ENCODE measurements at regions not wholly inside any gene's neighbourhood (a gene's known extent, or its start where the extent isn't known, plus 50 kb on each side); places are given as distances from the start of the nearest gene placed in this dataset.

DNA sequence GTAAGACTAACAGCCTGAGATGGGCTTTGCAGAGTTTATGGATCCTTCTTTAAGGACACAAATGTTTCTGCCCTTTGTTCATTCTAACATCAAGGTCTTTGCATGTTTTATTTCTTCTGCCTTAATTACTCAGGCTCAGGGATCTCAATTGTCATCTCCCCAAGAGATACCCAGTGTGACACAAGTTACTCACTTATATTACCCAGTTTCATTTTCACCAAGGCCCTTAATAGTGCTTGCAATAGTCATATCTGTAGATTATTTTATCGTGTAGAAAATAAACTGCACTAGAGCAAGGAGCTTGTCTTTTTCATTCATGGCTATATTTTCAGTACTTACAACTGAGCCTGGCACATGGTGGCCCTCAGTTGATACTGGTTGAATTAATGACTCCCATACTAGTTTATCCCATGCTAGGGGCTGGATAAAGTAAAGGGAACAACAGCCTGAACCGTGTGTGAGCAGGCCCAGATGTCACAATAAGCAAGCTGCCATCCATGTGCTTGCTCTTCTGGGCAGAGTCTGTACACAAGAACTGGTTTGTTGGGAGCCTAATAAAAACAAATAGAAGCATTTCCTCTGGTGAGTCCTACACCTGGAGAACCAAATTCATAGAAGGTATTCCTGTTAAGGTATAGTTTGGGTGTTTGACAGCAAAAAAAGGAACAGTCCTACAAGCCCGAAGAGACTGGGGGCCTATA is 112.5 kb upstream of the CD180 start:
- no peaks in the 10 kb centered on the region for H3K9me3 ChIP-seq (ENCODE audit: control insufficient read depth, low read length, poor library complexity, severe bottlenecking)
- Mint-ChIP-seq H3K36me3 (ENCODE audit: low read depth) (peaks cover 2% of the 10 kb centered on the region), H3K4me1 (no peaks in the 10 kb centered on the region), H3K27me3 (no peaks in the 10 kb centered on the region), H3K27ac (no peak overlapping the region), H3K4me3 (no peak overlapping the region)
- no peak for ATAC-seq
- DNase-seq, result no peak

DNA sequence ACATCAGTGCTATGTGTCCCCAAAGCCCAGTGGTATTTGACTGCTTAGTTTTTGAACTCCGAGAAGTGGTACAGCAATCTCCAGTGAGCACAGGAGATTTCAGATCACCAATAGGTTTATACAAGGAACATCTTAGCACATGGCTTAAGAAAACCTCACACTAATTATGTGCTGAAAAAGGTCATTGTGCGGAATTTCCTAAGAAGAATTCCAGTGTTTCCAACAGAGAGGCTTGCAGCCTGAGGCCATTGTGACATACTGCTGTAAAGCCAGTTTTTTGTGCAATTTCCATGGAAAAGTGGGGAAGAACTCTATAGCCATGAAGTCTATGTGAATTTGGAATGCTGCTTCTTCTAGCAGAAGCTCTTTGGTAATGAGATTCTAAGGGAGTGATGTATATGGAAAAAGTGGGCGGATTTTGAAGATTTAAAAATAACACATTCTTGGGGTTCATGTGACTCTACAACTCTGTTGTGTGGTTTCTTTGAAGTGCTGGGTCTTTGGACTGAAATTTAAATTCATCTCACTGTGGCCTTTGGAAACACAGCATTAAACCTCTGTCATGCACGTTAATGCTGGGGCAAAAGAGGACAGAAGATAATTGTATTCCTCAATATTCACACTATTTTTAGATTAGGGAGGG is 110.5 kb upstream of the CD180 start:
- no peaks in the 10 kb centered on the region for H3K27me3 Mint-ChIP-seq
- no peak for ATAC-seq
- DNase-seq, result no peak

DNA sequence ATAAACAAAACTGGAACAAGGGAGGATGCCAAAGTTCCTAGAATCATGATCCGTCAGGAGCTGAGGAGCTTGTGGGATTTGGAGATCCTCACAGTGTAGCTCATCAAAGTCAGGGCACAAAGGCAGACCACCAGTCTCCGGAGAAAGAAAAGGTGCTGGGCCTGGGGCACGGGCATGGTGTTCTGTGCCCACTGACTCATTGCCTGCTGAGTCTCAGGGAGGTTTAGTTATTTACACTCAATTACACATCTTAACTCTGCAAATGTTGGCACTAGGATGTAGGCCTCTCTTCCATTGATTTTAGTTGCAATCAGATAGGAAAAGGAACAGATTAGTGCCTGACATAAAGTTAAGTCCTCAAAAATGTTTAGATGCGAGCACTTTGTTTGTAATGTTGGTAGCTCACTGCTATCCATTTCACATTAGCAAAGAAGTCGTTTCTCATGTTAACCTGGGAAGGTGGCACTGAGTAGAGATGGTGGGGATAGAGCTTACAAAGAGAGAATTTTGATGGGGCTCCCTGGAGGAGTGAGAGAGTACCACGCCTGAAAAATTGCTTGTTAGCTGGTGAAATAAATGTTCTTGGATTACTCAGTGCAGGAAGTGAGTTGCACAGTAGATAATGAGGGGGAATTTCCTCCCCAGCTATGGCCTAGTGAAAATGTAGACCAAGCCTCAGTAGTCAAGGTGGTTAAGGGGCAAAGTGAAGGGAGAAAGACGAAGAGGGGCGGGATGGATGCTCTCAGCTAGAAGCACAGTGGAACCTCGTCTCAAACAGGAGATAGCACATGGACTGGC is 109.5 kb upstream of the CD180 start:
- Mint-ChIP-seq H3K4me1 (no peaks in the 10 kb centered on the region), H3K27me3 (no peaks in the 10 kb centered on the region), H3K27ac (no peak overlapping the region), H3K36me3 (ENCODE audit: low read depth) (peaks cover 2% of the 10 kb centered on the region), H3K4me3 (no peak overlapping the region)
- H3K9me3 ChIP-seq (ENCODE audit: control insufficient read depth, low read length, poor library complexity, severe bottlenecking), result no peaks in the 10 kb centered on the region
- no peak for ATAC-seq
- no peak for DNase-seq

More for the DNA sequence above, 110.5 kb upstream of the CD180 start:
- H3K4me3 Mint-ChIP-seq, result no peak overlapping the region
- H3K36me3 Mint-ChIP-seq (ENCODE audit: low read depth), result peaks cover 2% of the 10 kb centered on the region
- H3K27ac Mint-ChIP-seq, result no peak overlapping the region
- no peaks in the 10 kb centered on the region for H3K9me3 ChIP-seq (ENCODE audit: control insufficient read depth, low read length, poor library complexity, severe bottlenecking)
- H3K4me1 Mint-ChIP-seq, result no peaks in the 10 kb centered on the region

DNA sequence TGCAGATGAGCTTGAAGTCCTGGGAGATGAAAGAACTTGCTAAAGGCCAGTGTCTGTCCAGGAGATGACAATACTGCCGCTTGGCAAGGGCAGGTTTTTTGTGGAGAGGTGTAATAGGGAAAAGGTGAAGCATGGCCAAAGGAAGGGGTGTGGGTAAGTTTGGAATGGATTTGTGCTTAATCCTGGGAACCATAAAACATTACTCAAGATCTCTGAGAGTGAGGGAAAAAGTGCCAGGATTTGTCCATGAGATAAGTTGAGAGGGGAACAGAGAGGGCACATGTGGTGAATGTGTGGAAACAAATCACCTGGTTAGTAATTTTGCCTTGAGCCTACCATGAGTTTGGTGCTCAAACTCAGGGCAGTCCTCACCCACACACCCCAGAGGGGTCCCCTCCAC is 108.8 kb upstream of the CD180 start:
- Mint-ChIP-seq H3K4me1 (peaks cover 2% of the 10 kb centered on the region), H3K4me3 (no peak overlapping the region), H3K27me3 (peaks cover 5% of the 10 kb centered on the region), H3K36me3 (ENCODE audit: low read depth) (peaks cover 2% of the 10 kb centered on the region), H3K27ac (no peak overlapping the region)
- no peaks in the 10 kb centered on the region for H3K9me3 ChIP-seq (ENCODE audit: control insufficient read depth, low read length, poor library complexity, severe bottlenecking)
- ATAC-seq (no peak), DNase-seq (no peak)

DNA sequence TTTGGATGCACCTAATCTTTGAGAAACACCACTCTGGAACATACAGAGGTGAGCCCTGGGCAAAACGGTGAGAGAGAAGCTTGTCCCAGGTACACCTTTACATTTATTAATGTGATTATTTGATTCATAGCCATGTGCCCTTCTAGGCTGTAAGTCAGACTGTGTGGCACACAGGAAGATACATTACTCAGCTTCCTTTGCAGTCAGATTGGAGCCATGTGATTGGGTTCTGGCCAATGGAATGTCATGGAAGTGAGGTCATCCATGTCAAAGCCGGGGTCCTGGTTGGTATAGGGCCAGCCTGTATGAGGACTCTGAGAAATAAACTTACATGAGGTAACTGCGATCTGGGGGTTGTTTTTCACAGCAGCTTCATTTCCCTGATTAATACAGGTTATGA is 106.8 kb upstream of the CD180 start:
- H3K27me3 Mint-ChIP-seq, result peaks cover 9% of the 10 kb centered on the region
- peaks cover 2% of the 10 kb centered on the region for H3K4me1 Mint-ChIP-seq
- H3K36me3 Mint-ChIP-seq (ENCODE audit: low read depth), result no peaks in the 10 kb centered on the region
- no peaks in the 10 kb centered on the region for H3K9me3 ChIP-seq (ENCODE audit: control insufficient read depth, low read length, poor library complexity, severe bottlenecking)
- no peak for ATAC-seq
- no peak overlapping the region for H3K4me3 Mint-ChIP-seq
- H3K27ac Mint-ChIP-seq, result no peak overlapping the region
- no peak for DNase-seq

DNA sequence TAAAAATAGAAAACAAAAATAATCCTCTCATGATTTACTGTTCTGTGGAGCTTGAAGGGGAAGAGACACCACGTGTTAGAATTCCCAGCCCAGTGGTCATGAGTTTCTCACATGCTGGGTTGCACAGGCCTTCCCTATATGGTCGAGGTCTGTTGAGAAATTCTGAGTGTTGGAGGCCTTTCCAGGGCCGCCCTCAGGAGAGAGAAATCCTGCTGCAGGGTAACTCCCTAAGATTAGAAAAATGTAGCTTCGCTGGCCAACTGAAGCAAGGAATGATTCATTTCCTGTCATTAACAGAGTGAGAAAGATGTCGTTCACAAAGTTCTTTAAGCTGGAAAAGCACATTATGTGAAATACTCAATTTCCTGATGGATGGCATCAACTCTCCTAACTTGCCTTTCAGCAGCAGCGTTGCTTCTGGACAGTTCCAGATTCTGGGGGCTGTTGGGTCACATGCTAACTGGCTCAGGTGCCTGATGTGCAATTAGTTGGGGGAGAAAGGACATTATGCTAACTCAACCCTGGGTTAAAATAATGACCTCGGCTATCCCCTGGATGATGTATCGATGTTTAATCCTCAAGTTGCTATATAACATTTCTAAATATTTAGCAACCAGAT is 104.8 kb upstream of the CD180 start:
- Mint-ChIP-seq H3K27ac (no peak overlapping the region), H3K4me3 (no peak overlapping the region), H3K36me3 (ENCODE audit: low read depth) (no peaks in the 10 kb centered on the region), H3K4me1 (peaks cover 2% of the 10 kb centered on the region), H3K27me3 (peaks cover 9% of the 10 kb centered on the region)
- ATAC-seq (no peak), DNase-seq (no peak)
- no peaks in the 10 kb centered on the region for H3K9me3 ChIP-seq (ENCODE audit: control insufficient read depth, low read length, poor library complexity, severe bottlenecking)

DNA sequence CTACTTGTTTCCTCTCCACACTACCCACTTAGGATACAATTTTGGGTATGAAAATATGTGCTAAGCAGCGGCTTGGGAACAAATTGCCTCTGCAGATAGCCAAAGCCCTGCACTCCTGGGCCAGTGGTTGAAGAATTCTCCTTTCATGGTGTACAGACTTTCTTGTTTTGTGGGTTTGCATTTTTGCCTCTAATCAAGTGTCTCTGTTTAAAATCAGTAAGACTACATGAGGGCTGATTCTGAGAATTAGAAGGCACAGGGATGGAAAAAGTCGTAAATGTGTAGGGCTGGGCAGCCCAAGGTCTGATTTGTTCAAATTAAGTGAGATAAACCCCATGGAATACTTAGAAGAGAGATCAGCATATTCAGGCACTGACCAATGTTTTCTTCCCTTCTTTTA is 103.7 kb upstream of the CD180 start:
- no peak for ATAC-seq
- DNase-seq, result no peak
- Mint-ChIP-seq H3K27ac (no peak overlapping the region), H3K36me3 (ENCODE audit: low read depth) (no peaks in the 10 kb centered on the region), H3K4me1 (peaks cover 2% of the 10 kb centered on the region), H3K4me3 (no peak overlapping the region), H3K27me3 (peaks cover 15% of the 10 kb centered on the region)
- no peaks in the 10 kb centered on the region for H3K9me3 ChIP-seq (ENCODE audit: control insufficient read depth, low read length, poor library complexity, severe bottlenecking)

DNA sequence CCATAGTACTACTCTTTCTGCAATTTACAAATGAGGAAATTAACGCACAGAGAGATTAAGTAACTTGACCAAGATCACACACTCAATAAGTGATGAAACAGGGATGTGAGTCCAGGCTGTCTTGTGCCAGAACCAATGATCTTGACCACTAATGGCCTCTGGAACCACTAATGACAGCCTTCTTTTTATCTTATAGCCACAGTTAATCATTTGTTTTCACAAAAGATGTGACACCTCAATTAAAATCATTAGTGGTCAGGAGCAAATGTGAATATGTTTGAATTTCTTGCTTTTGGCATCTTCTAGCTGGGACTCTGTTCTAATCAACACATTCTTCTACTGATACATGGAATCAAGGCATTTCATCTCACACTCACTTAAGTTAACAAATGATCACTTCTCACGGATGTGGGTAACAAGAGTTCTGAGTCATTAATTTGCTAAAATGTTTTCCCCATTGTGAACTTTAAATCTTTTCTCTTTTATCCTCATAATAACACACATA is 102.7 kb upstream of the CD180 start:
- ATAC-seq, result no peak
- H3K9me3 ChIP-seq (ENCODE audit: control insufficient read depth, low read length, poor library complexity, severe bottlenecking), result no peaks in the 10 kb centered on the region
- DNase-seq, result no peak
- Mint-ChIP-seq H3K27ac (no peak overlapping the region), H3K27me3 (peaks cover 20% of the 10 kb centered on the region), H3K36me3 (ENCODE audit: low read depth) (no peaks in the 10 kb centered on the region), H3K4me3 (no peak overlapping the region), H3K4me1 (peaks cover 2% of the 10 kb centered on the region)

DNA sequence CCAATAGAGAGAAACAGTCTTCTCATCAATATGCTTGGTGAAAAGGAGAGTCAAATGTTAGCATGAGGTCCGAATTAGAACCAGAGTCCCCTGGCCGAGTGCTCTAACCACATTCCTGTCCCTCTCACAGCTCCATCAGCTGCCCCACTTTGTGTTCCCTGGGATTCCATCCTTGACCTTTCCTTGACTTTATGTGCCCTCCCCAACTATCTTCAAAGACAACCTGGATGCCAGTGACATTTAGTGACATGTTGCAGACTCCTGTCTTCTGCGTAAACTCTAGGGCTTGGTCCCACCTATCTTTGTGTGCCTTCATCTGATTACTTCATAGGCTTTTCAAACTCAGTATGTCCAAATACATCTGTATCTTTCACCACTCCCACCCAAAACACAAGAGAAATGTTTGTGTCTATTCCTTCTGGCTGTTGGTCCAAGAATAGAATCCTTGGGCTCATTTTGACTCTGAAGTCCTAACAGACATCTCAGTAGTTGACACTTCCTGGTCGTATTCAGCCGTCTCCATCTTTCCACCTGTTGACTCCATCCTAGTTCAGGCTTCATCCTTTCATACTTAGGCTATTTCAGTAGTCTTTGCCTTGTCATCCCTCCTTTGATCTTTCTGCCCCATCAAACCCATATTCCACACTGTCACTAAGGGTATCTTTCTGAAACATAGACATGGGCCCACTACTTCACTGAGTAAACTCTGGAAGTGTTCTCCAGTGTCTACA is 101.4 kb upstream of the CD180 start:
- no peak for DNase-seq
- no peak for ATAC-seq
- Mint-ChIP-seq H3K27ac (no peak overlapping the region), H3K4me1 (peaks cover 2% of the 10 kb centered on the region), H3K27me3 (peaks cover 20% of the 10 kb centered on the region), H3K4me3 (no peak overlapping the region), H3K36me3 (ENCODE audit: low read depth) (no peaks in the 10 kb centered on the region)
- H3K9me3 ChIP-seq (ENCODE audit: control insufficient read depth, low read length, poor library complexity, severe bottlenecking), result no peaks in the 10 kb centered on the region

DNA sequence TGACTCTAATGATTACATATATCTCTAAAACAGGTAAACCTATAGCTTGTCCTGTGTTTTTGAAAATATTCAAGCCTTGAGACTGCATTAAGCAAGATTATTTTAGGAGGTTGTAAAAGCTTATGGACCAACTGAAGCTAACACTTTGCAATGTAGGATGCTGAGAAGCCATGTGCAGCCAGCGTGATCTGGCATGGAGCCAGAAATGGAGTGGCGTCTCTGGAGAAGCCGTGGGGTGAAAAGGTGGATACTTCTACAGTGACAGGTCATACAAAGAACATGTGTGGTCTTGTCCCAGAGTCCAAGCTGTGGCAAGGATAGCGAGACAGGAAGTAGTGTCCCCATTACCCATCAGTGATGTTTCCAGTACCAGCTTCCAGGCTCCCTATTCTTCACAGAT is 100.8 kb upstream of the CD180 start:
- Mint-ChIP-seq H3K4me1 (peaks cover 2% of the 10 kb centered on the region), H3K27ac (no peak overlapping the region), H3K4me3 (no peak overlapping the region), H3K27me3 (peaks cover 20% of the 10 kb centered on the region), H3K36me3 (ENCODE audit: low read depth) (no peaks in the 10 kb centered on the region)
- DNase-seq (no peak), ATAC-seq (no peak)
- no peaks in the 10 kb centered on the region for H3K9me3 ChIP-seq (ENCODE audit: control insufficient read depth, low read length, poor library complexity, severe bottlenecking)

DNA sequence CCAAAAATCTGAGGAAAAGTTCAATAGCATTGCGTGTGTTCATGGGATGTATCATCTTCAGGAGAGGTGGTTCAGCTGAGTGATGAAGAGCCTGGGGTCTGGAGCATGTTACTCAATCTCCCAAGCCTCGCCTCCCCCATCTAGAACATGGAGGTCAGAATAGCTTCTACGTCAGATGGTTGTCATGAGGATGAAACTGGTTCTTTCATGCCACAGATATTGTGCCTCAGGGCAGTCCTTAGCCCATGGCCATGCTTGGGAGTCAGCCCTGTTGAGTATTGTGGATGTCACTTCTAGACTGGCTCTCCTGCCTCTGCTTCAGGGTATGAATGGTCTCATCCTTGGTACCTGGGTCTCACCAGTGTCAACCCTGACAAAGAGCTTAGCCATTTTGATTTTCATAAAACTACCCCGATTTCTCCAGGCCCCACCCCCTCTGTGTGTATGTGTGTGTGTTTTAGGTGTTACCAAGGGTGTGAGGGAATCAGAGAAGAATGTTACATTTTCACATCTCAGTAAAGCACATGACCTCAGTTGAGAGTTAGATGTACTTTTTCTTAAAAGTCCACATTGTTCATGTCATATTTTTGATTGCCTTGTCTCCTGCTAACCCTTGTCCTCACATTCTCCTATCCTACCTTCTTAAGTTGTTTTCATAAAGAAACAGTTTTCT is 97.8 kb upstream of the CD180 start:
- DNase-seq (no peak), ATAC-seq (no peak)
- H3K4me3 Mint-ChIP-seq, result no peak overlapping the region
- no peak overlapping the region for H3K27ac Mint-ChIP-seq
- peaks cover 23% of the 10 kb centered on the region for H3K27me3 Mint-ChIP-seq
- no peaks in the 10 kb centered on the region for H3K9me3 ChIP-seq (ENCODE audit: control insufficient read depth, low read length, poor library complexity, severe bottlenecking)
- no peaks in the 10 kb centered on the region for H3K36me3 Mint-ChIP-seq (ENCODE audit: low read depth)
- no peaks in the 10 kb centered on the region for H3K4me1 Mint-ChIP-seq

DNA sequence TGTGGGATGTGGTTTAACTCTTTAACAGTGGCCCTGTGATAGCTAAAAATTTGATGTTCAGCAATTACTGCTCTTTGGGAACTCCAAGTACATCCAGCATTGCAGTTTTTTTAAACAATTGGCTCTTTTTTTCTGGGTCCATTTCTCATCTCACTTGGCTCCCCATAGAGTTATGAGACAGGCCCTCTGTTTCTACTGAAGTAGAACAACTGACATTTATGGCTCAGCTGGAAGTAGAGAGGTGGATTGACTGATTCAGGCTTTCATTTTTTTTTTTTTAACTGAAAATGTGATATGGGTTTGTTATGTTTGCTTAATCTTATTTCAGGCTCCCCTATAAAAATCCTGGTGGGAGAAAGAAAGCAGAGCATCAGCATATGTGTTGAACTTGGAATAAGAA is 96.6 kb upstream of the CD180 start:
- no peak overlapping the region for H3K27ac Mint-ChIP-seq
- H3K9me3 ChIP-seq (ENCODE audit: control insufficient read depth, low read length, poor library complexity, severe bottlenecking), result no peaks in the 10 kb centered on the region
- no peaks in the 10 kb centered on the region for H3K36me3 Mint-ChIP-seq (ENCODE audit: low read depth)
- ATAC-seq (no peak), DNase-seq (no peak)
- peaks cover 4% of the 10 kb centered on the region for H3K4me1 Mint-ChIP-seq
- H3K27me3 Mint-ChIP-seq, result peaks cover 23% of the 10 kb centered on the region
- no peak overlapping the region for H3K4me3 Mint-ChIP-seq
